GM23338 (cell line): ENCODE measurements at regions not wholly inside any gene's neighbourhood (a gene's known extent, or its start where the extent isn't known, plus 50 kb on each side); places are given as distances from the start of the nearest gene placed in this dataset.

ENCODE experiments used
- ATAC-seq: fragments of 200-7000 bp; cut with Tn5 transposase; 3 replicates; pipeline ENCODE4 v1.9.1; 2020
- DNase-seq: peaks from one replicate; pipeline ENCODE4 v3.0.0-alpha.2; 2015; ENCODE audit warnings: low spot score
- H2AFZ ChIP-seq: fragments of 200-600 bp; sonication (generic); 2 replicates; pipeline ENCODE4 v1.8.0; 2016; ENCODE audit warnings: antibody characterized with exemption, mild to moderate bottlenecking, moderate library complexity
- H3F3A ChIP-seq: fragments of 200-600 bp; sonication (generic); replicated peaks from 2 replicates; pipeline ENCODE4 v1.8.0; 2017; ENCODE audit warnings: antibody characterized with exemption, mixed run types, low read depth
- H3K27ac ChIP-seq: fragments of 200-600 bp; sonication (generic); 2 replicates; pipeline ENCODE4 v1.6.1; 2016; ENCODE audit warnings: low read depth
- H3K27me3 ChIP-seq: fragments of 200-600 bp; sonication (generic); 2 replicates; pipeline ENCODE4 v1.8.0; 2016; ENCODE audit warnings: mild to moderate bottlenecking, mixed run types, moderate library complexity; ENCODE audit not compliant: insufficient read depth
- H3K36me3 ChIP-seq: fragments of 200-600 bp; sonication (generic); 2 replicates; pipeline ENCODE4 v1.8.0; 2016; ENCODE audit warnings: mild to moderate bottlenecking; ENCODE audit not compliant: insufficient read depth
- H3K4me1 ChIP-seq: fragments of 200-600 bp; sonication (generic); 2 replicates; pipeline ENCODE4 v1.8.0; 2016; ENCODE audit warnings: mild to moderate bottlenecking, moderate library complexity; ENCODE audit not compliant: insufficient read depth
- H3K4me2 ChIP-seq: fragments of 200-600 bp; sonication (generic); 2 replicates; pipeline ENCODE4 v1.7.1; 2017; ENCODE audit warnings: mixed run types
- H3K4me3 ChIP-seq: fragments of 200-600 bp; sonication (generic); 2 replicates; pipeline ENCODE4 v1.6.1; 2016; ENCODE audit warnings: mixed run types
- H3K79me2 ChIP-seq: fragments of 200-600 bp; sonication (generic); replicated peaks from 2 replicates; pipeline ENCODE4 v1.8.0; 2017; ENCODE audit warnings: mild to moderate bottlenecking; ENCODE audit not compliant: insufficient read depth
- H3K9me2 ChIP-seq: fragments of 200-600 bp; sonication (generic); 2 replicates; pipeline ENCODE4 v1.8.0; 2017; ENCODE audit not compliant: insufficient read depth
- H4K20me1 ChIP-seq: fragments of 200-600 bp; sonication (generic); replicated peaks from 2 replicates; pipeline ENCODE4 v1.8.0; 2017; ENCODE audit warnings: mild to moderate bottlenecking; ENCODE audit not compliant: insufficient read depth
- H3K27ac Mint-ChIP-seq: 2 replicates; pipeline ENCODE4 v1.8.0; 2020; ENCODE audit warnings: inconsistent platforms, mild to moderate bottlenecking, moderate library complexity, mixed read lengths
- H3K27me3 Mint-ChIP-seq: 3 replicates; pipeline ENCODE4 v1.8.0; 2022; ENCODE audit warnings: low read depth, mild to moderate bottlenecking, moderate library complexity, mixed read lengths, inconsistent platforms; ENCODE audit not compliant: insufficient read depth, poor library complexity
- H3K36me3 Mint-ChIP-seq: 3 replicates; pipeline ENCODE4 v1.8.0; 2021; ENCODE audit warnings: low read depth, mild to moderate bottlenecking, inconsistent platforms, moderate library complexity, mixed read lengths
- H3K4me1 Mint-ChIP-seq: 3 replicates; pipeline ENCODE4 v1.8.0; 2020; ENCODE audit warnings: mild to moderate bottlenecking, inconsistent platforms, mixed read lengths
- H3K4me3 Mint-ChIP-seq: 3 replicates; pipeline ENCODE4 v1.8.0; 2021; ENCODE audit warnings: moderate library complexity, mild to moderate bottlenecking, inconsistent platforms, mixed read lengths
- H3K9me3 Mint-ChIP-seq: 3 replicates; pipeline ENCODE4 v1.8.0; 2020; ENCODE audit warnings: moderate library complexity, mild to moderate bottlenecking, inconsistent platforms, mixed read lengths
- CREB1 ChIP-seq: fragments of 250-450 bp; sonication (Bioruptor Pico); IDR thresholded peaks from 2 replicates; pipeline ENCODE4 v1.5.0; 2020; ENCODE audit warnings: low read depth, mild to moderate bottlenecking, moderate library complexity
- ETS1 ChIP-seq: IDR thresholded peaks from 2 replicates; pipeline ENCODE4 v1.6.1; 2016; ENCODE audit warnings: antibody characterized with exemption
- EZH2 ChIP-seq: fragments of 200-600 bp; sonication (generic); IDR thresholded peaks from one replicate; pipeline ENCODE4 v1.8.0; 2017; ENCODE audit warnings: antibody characterized with exemption, mild to moderate bottlenecking, low read depth; ENCODE audit not compliant: unreplicated experiment
- EZH2phosphoT487 ChIP-seq: fragments of 200-600 bp; sonication (generic); IDR thresholded peaks from one replicate; pipeline ENCODE4 v1.8.1; 2018; ENCODE audit warnings: antibody characterized with exemption; ENCODE audit not compliant: unreplicated experiment
- NANOG ChIP-seq: IDR thresholded peaks from 2 replicates; pipeline ENCODE4 v1.6.1; 2016; ENCODE audit warnings: antibody characterized with exemption, borderline replicate concordance
- POLR2AphosphoS5 ChIP-seq: IDR thresholded peaks from 2 replicates; pipeline ENCODE4 v1.6.1; 2016; ENCODE audit warnings: antibody characterized with exemption, low read depth
- STAT1 ChIP-seq: IDR thresholded peaks from one replicate; pipeline ENCODE4 v1.6.1; 2016; ENCODE audit warnings: antibody characterized with exemption; ENCODE audit not compliant: unreplicated experiment
- ZNF462 ChIP-seq: fragments of 250-450 bp; sonication (Bioruptor Pico); IDR thresholded peaks from 2 replicates; pipeline ENCODE4 v1.5.0; 2020; ENCODE audit warnings: mild to moderate bottlenecking, moderate library complexity
- TF ChIP-seq, protein P1 (sequence below): IDR thresholded peaks from one replicate; pipeline ENCODE4 v1.6.1; 2018; ENCODE audit warnings: antibody characterized with exemption; ENCODE audit not compliant: unreplicated experiment

DNA sequence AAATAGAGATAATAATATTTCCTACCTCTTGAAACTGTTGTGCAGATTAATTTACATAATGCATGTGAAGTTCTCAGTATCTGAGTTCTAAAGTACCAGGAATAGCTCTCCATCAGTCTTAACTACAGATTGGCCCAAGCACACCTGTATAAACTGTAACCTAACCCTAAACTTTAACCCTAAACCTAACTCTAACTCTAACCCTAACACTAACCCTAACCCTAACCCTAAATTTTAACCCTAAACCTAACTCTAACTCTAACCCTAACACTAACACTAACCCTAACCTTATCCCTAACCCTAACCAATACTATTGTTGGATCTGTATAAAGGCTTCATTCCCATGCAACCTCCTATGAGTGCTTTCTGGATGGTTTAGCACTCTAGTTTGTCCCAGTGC lies 1445.9 kb upstream of the TENM4 start:
- no peaks in the 10 kb centered on the region for H3K36me3 ChIP-seq
- H3K4me1 Mint-ChIP-seq, result no peaks in the 10 kb centered on the region
- H3F3A ChIP-seq, result no peaks in the 10 kb centered on the region
- no peak overlapping the region for H3K27ac Mint-ChIP-seq
- no peak overlapping the region for H3K4me2 ChIP-seq
- no peak for TF ChIP-seq ETS1
- TF ChIP-seq ZNF462, result no peak
- TF ChIP-seq NANOG, result no peak
- no peak for TF ChIP-seq EZH2phosphoT487
- TF ChIP-seq POLR2AphosphoS5, result no peak
- TF ChIP-seq EZH2, result no peak
- TF ChIP-seq STAT1, result no peak
- TF ChIP-seq, protein P1, sequence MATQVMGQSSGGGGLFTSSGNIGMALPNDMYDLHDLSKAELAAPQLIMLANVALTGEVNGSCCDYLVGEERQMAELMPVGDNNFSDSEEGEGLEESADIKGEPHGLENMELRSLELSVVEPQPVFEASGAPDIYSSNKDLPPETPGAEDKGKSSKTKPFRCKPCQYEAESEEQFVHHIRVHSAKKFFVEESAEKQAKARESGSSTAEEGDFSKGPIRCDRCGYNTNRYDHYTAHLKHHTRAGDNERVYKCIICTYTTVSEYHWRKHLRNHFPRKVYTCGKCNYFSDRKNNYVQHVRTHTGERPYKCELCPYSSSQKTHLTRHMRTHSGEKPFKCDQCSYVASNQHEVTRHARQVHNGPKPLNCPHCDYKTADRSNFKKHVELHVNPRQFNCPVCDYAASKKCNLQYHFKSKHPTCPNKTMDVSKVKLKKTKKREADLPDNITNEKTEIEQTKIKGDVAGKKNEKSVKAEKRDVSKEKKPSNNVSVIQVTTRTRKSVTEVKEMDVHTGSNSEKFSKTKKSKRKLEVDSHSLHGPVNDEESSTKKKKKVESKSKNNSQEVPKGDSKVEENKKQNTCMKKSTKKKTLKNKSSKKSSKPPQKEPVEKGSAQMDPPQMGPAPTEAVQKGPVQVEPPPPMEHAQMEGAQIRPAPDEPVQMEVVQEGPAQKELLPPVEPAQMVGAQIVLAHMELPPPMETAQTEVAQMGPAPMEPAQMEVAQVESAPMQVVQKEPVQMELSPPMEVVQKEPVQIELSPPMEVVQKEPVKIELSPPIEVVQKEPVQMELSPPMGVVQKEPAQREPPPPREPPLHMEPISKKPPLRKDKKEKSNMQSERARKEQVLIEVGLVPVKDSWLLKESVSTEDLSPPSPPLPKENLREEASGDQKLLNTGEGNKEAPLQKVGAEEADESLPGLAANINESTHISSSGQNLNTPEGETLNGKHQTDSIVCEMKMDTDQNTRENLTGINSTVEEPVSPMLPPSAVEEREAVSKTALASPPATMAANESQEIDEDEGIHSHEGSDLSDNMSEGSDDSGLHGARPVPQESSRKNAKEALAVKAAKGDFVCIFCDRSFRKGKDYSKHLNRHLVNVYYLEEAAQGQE, result no peak
- TF ChIP-seq CREB1 (CRISPR knock-in tag), result no peak
- H3K27me3 ChIP-seq, result no peaks in the 10 kb centered on the region
- no peaks in the 10 kb centered on the region for H3K27me3 Mint-ChIP-seq
- no peaks in the 10 kb centered on the region for H3K79me2 ChIP-seq
- no peaks in the 10 kb centered on the region for H3K4me1 ChIP-seq
- no peaks in the 10 kb centered on the region for H4K20me1 ChIP-seq
- no peak overlapping the region for H2AFZ ChIP-seq
- ATAC-seq, result no peak
- no peak for DNase-seq
- peaks cover 8% of the 10 kb centered on the region; the same call in 2 of the 3 replicates for H3K9me3 Mint-ChIP-seq
- H3K4me3 ChIP-seq, result no peak overlapping the region
- H3K27ac ChIP-seq, result no peak overlapping the region
- H3K4me3 Mint-ChIP-seq, result no peak overlapping the region
- H3K36me3 Mint-ChIP-seq, result peaks cover 4% of the 10 kb centered on the region; the same call in 2 of the 3 replicates
- H3K9me2 ChIP-seq, result no peaks in the 10 kb centered on the region
